H1 (cell line): ENCODE measurements at regions not wholly inside any gene's neighbourhood (a gene's known extent, or its start where the extent isn't known, plus 50 kb on each side); places are given as distances from the start of the nearest gene placed in this dataset.

Experiments
- CTCF ChIA-PET: fragments of 300-600 bp; sonication (Branson Sonifier 250); formaldehyde crosslinking; loops from one replicate; lab custom pipeline; 2021; ENCODE audit not compliant: partially characterized antibody; lab: Charles Lee
- POLR2A ChIA-PET: fragments of 300-600 bp; sonication (Branson Sonifier 250); formaldehyde crosslinking; loops from one replicate; lab custom pipeline; 2021; ENCODE audit warnings: inconsistent platforms; ENCODE audit not compliant: partially characterized antibody; lab: Charles Lee
- DNase-seq, 2 experiments: peaks; one replicate each; pipeline versions ENCODE4 v3.0.0 to v3.0.0-alpha.2; 2010 to 2022; ENCODE audit warnings: low spot score in 2 of 2, low read depth in 1 of 2, mixed read lengths in 1 of 2
- FAIRE-seq: peaks from 2 replicates; lab custom pipeline; 2011; peaks lifted over from hg19 to GRCh38; lab: Jason Lieb, UNC
- H2AFZ ChIP-seq: 2 replicates; pipeline ENCODE4 v1.8.1; 2012; ENCODE audit warnings: low read length, inconsistent platforms
- H2AK5ac ChIP-seq: 2 replicates; pipeline ENCODE4 v1.6.1; 2013; ENCODE audit warnings: low read depth, low read length
- H2BK120ac ChIP-seq: replicated peaks from 2 replicates; pipeline ENCODE3; 2013; ENCODE audit warnings: low read depth, low read length, inconsistent platforms
- H2BK12ac ChIP-seq: 2 replicates; pipeline ENCODE4 v1.6.1; 2013; ENCODE audit warnings: low read depth, low read length
- H2BK15ac ChIP-seq: 2 replicates; pipeline ENCODE4 v1.6.1; 2013; ENCODE audit warnings: low read length
- H2BK20ac ChIP-seq: 2 replicates; pipeline ENCODE4 v1.6.1; 2013; ENCODE audit warnings: low read length
- H2BK5ac ChIP-seq: 2 replicates; pipeline ENCODE4 v1.6.1; 2013; ENCODE audit warnings: low read depth, low read length
- H3K14ac ChIP-seq: 2 replicates; pipeline ENCODE4 v1.6.1; 2013; ENCODE audit warnings: inconsistent platforms; ENCODE audit not compliant: insufficient read length
- H3K18ac ChIP-seq: 2 replicates; pipeline ENCODE4 v1.6.1; 2013; ENCODE audit warnings: low read length; ENCODE audit errors: extremely low read depth
- H3K23ac ChIP-seq: 2 replicates; pipeline ENCODE4 v1.6.1; 2013; ENCODE audit warnings: inconsistent platforms; ENCODE audit not compliant: insufficient read length
- H3K23me2 ChIP-seq: 2 replicates; pipeline ENCODE4 v1.6.1; 2013; ENCODE audit warnings: low read depth, low read length
- H3K27ac ChIP-seq: 2 replicates; pipeline ENCODE4 v1.6.1; 2011; ENCODE audit warnings: low read depth, low read length, inconsistent platforms
- H3K27me3 ChIP-seq, 4 experiments: replicated peaks in 1 of 4; 1 replicate in 1 of 4; 2 replicates in 3 of 4; pipeline versions ENCODE4 v1.6.1 to v1.8.1; 2011 to 2013; ENCODE audit warnings: low read length in 3 of 4, mild to moderate bottlenecking in 3 of 4, inconsistent platforms in 2 of 4, mixed read lengths in 2 of 4, moderate library complexity in 1 of 4; ENCODE audit not compliant: control insufficient read depth in 3 of 4, insufficient read depth in 3 of 4; ENCODE audit errors: extremely low read depth in 1 of 4
- H3K36me3 ChIP-seq, 4 experiments: 2 replicates each; pipeline versions ENCODE4 v1.6.1 to v1.8.1; 2011 to 2013; ENCODE audit warnings: mild to moderate bottlenecking in 4 of 4, low read length in 3 of 4, moderate library complexity in 2 of 4, control low read depth in 1 of 4, inconsistent platforms in 1 of 4; ENCODE audit not compliant: insufficient read depth in 4 of 4, control insufficient read depth in 2 of 4
- H3K4ac ChIP-seq: replicated peaks from 2 replicates; pipeline ENCODE3; 2013; ENCODE audit warnings: low read length, low read depth, mixed read lengths, inconsistent platforms; ENCODE audit not compliant: insufficient read length
- H3K4me1 ChIP-seq, 4 experiments: replicated peaks in 1 of 4; 1 replicate in 1 of 4; 2 replicates in 3 of 4; pipeline versions ENCODE4 v1.6.1 to v1.8.1; 2011 to 2013; ENCODE audit warnings: low read length in 3 of 4, inconsistent platforms in 2 of 4, mixed read lengths in 1 of 4; ENCODE audit not compliant: insufficient read depth in 4 of 4, control insufficient read depth in 3 of 4
- H3K4me2 ChIP-seq, 2 experiments: 2 replicates each; pipeline versions ENCODE4 v1.6.1 to v1.8.1; 2011 to 2013; ENCODE audit warnings: low read depth in 2 of 2, low read length in 2 of 2, control low read depth in 1 of 2, inconsistent platforms in 1 of 2, mild to moderate bottlenecking in 1 of 2; ENCODE audit not compliant: insufficient read depth in 1 of 2
- H3K4me3 ChIP-seq, 4 experiments: fragments of 200-600, 300-600 bp in 1 of 4; sonication (generic), shearing (Covaris generic), sonication (Bioruptor Twin) in 1 of 4; 2 replicates each; pipeline versions ENCODE4 v1.5.1 to v1.8.1; 2011 to 2016; ENCODE audit warnings: low read length in 4 of 4, low read depth in 3 of 4, control low read depth in 2 of 4, inconsistent platforms in 2 of 4, mild to moderate bottlenecking in 2 of 4, mixed read lengths in 1 of 4, moderate library complexity in 1 of 4; ENCODE audit not compliant: insufficient read depth in 2 of 4; ENCODE audit errors: extremely low read depth in 1 of 4
- H3K56ac ChIP-seq: replicated peaks from 2 replicates; pipeline ENCODE3; 2013; ENCODE audit warnings: low read depth, mild to moderate bottlenecking, mixed read lengths, low read length, inconsistent platforms; ENCODE audit not compliant: insufficient read length
- H3K79me1 ChIP-seq: 2 replicates; pipeline ENCODE4 v1.6.1; 2013; ENCODE audit warnings: low read depth, low read length, control low read depth
- H3K79me2 ChIP-seq, 2 experiments: 2 replicates each; pipeline versions ENCODE4 v1.6.1 to v1.8.1; 2012 to 2013; ENCODE audit warnings: low read length in 2 of 2, mild to moderate bottlenecking in 2 of 2, inconsistent platforms in 1 of 2; ENCODE audit not compliant: insufficient read depth in 2 of 2, control insufficient read depth in 1 of 2
- H3K9ac ChIP-seq, 4 experiments: replicated peaks in 1 of 4; 1 replicate in 1 of 4; 2 replicates in 3 of 4; pipeline versions ENCODE4 v1.6.1 to v1.8.1; 2011 to 2013; ENCODE audit warnings: low read depth in 3 of 4, low read length in 3 of 4, control low read depth in 2 of 4, mild to moderate bottlenecking in 2 of 4, moderate library complexity in 2 of 4, inconsistent platforms in 1 of 4; ENCODE audit errors: extremely low read depth in 1 of 4
- H3K9me3 ChIP-seq, 2 experiments: 2 replicates each; pipeline versions ENCODE4 v1.6.1 to v1.8.1; 2012 to 2013; ENCODE audit warnings: mild to moderate bottlenecking in 2 of 2, moderate library complexity in 2 of 2, control low read depth in 1 of 2, inconsistent platforms in 1 of 2, low read depth in 1 of 2, low read length in 1 of 2, mixed read lengths in 1 of 2; ENCODE audit not compliant: insufficient read depth in 2 of 2
- H4K20me1 ChIP-seq, 2 experiments: replicated peaks in 1 of 2; 2 replicates each; pipeline versions ENCODE3 to v1.8.1; 2011 to 2013; ENCODE audit warnings: inconsistent platforms in 2 of 2, low read length in 2 of 2, mild to moderate bottlenecking in 1 of 2; ENCODE audit not compliant: insufficient read depth in 2 of 2, control insufficient read depth in 1 of 2
- H4K5ac ChIP-seq: 2 replicates; pipeline ENCODE4 v1.6.1; 2013; ENCODE audit warnings: low read length, low read depth, mixed read lengths, inconsistent platforms; ENCODE audit not compliant: insufficient read length
- H4K8ac ChIP-seq: 2 replicates; pipeline ENCODE4 v1.8.0; 2013; ENCODE audit warnings: mild to moderate bottlenecking, moderate library complexity, low read length, inconsistent platforms; ENCODE audit not compliant: insufficient read depth; ENCODE audit errors: extremely low read depth
- H4K91ac ChIP-seq: replicated peaks from 2 replicates; pipeline ENCODE3; 2013; ENCODE audit warnings: low read length, mixed read lengths, inconsistent platforms; ENCODE audit not compliant: insufficient read length
- ASH2L ChIP-seq: fragments of 200-600, 300-600 bp; sonication (generic); IDR thresholded peaks from one replicate; pipeline ENCODE4 v1.7.1; 2017; ENCODE audit warnings: low read length
- CEBPB ChIP-seq: IDR thresholded peaks from 2 replicates; pipeline ENCODE4 v1.6.1; 2012; ENCODE audit warnings: low read depth, low read length
- CREB1 ChIP-seq: IDR thresholded peaks from 2 replicates; pipeline ENCODE4 v1.6.1; 2012; ENCODE audit warnings: inconsistent platforms
- EGR1 ChIP-seq: IDR thresholded peaks from 2 replicates; pipeline ENCODE4 v1.6.1; 2011; ENCODE audit warnings: low read depth, low read length, borderline replicate concordance
- HDAC6 ChIP-seq: IDR thresholded peaks from one replicate; pipeline ENCODE4 v1.7.1; 2012; ENCODE audit warnings: low read depth, mild to moderate bottlenecking, inconsistent platforms, low read length, moderate library complexity
- KDM5A ChIP-seq: fragments of 200-600 bp; IDR thresholded peaks from 2 replicates; pipeline ENCODE4 v1.7.1; 2012; ENCODE audit warnings: mild to moderate bottlenecking, low read length, inconsistent platforms, mixed read lengths
- SRF ChIP-seq: IDR thresholded peaks from 2 replicates; pipeline ENCODE4 v1.6.1; 2011; ENCODE audit warnings: mild to moderate bottlenecking, low read depth, low read length, moderate library complexity
- WGBS, 2 experiments: shearing (Covaris generic) in 1 of 2; methylation state at CpG; one replicate each; pipeline versions ENCODE4 v1.1.6 to v1.1.7; 2013 to 2015; ENCODE audit warnings: low lambda C conversion rate in 2 of 2, mixed read lengths in 2 of 2, inconsistent platforms in 1 of 2, low coverage in 1 of 2, missing lambda C conversion rate in 1 of 2; ENCODE audit not compliant: insufficient replicate concordance in 2 of 2, insufficient coverage in 1 of 2, insufficient read length in 1 of 2; ENCODE audit errors: extremely low coverage in 1 of 2, missing lambda C conversion rate in 1 of 2; 5-methylcytosine and 5-hydroxymethylcytosine counted together

- H2BK15ac ChIP-seq: no peak overlapping the region
- no peaks in the 10 kb centered on the region for H3K23me2 ChIP-seq
- H2BK20ac ChIP-seq: no peak overlapping the region
- H4K20me1 ChIP-seq: no peaks in the 10 kb centered on the region
- ChIA-PET POLR2A (no interaction called here), CTCF (interaction anchor here (0.7 kb wide), 1 partner anchor 14 kb away, joined by 3 read pairs; no protein-coding TSS in a partner anchor)
- no peaks in the 10 kb centered on the region for H3K27me3 ChIP-seq
- no peak overlapping the region for H2AK5ac ChIP-seq
- H2AFZ ChIP-seq: no peak overlapping the region
- H3K14ac ChIP-seq: no peak overlapping the region
- no peak overlapping the region for H4K8ac ChIP-seq
- no peaks in the 10 kb centered on the region for H3K36me3 ChIP-seq
- 60% methylated on average over 3 of the region's 3 CpGs; no CpG with 5 or more reads in 1 of the 2 experiments for WGBS, 2 experiments
- no peak overlapping the region for H4K5ac ChIP-seq
- H3K56ac ChIP-seq: no peak overlapping the region
- H2BK12ac ChIP-seq: no peak overlapping the region
- no peaks in the 10 kb centered on the region for H3K9me3 ChIP-seq
- no peak overlapping the region for H3K18ac ChIP-seq
- H4K91ac ChIP-seq: no peak overlapping the region
- H3K27ac ChIP-seq: no peak overlapping the region
- H3K4ac ChIP-seq: no peak overlapping the region
- no peak overlapping the region for H3K9ac ChIP-seq
- DNase-seq (no peak), FAIRE-seq (no peak)
- no peak overlapping the region for H2BK5ac ChIP-seq
- H3K4me3 ChIP-seq: no peak overlapping the region
- H3K79me1 ChIP-seq: no peaks in the 10 kb centered on the region
- no peaks in the 10 kb centered on the region for H3K79me2 ChIP-seq
- TF ChIP-seq CEBPB (peak; percentile 15; the same call in 1 of the 2 replicates), ASH2L (no peak), HDAC6 (no peak), CREB1 (no peak), EGR1 (no peak), SRF (no peak), KDM5A (no peak)
- no peaks in the 10 kb centered on the region for H3K4me1 ChIP-seq
- H2BK120ac ChIP-seq: no peak overlapping the region
- H3K4me2 ChIP-seq: no peak overlapping the region
- no peak overlapping the region for H3K23ac ChIP-seq
Measured at GRCh38 chr2:220455351-220455990, 828.0 kb downstream of the SLC4A3 start.
